ENCODE measurements at regions not wholly inside any gene's neighbourhood (a gene's known extent, or its start where the extent isn't known, plus 50 kb on each side); places are given as distances from the start of the nearest gene placed in this dataset.

- no peak for DNase-seq (ENCODE audit: low read depth)
Measured at GRCh38 chr14:106813477-106813823, 1287.1 kb downstream of the TMEM121 start.

GRCh38 chr14:106820119-106820518 lies 1293.7 kb downstream of the TMEM121 start:
- DNase-seq (ENCODE audit: low read depth): no peak

- no peak for DNase-seq (ENCODE audit: low read depth)
Measured at GRCh38 chr14:106821119-106821518, 1294.7 kb downstream of the TMEM121 start.

- no peak for DNase-seq (ENCODE audit: low read depth)
Measured at GRCh38 chr14:106822905-106823304, 1296.5 kb downstream of the TMEM121 start.

- DNase-seq (ENCODE audit: low read depth): no peak
Measured at GRCh38 chr14:106823552-106823951, 1297.2 kb downstream of the TMEM121 start.

- no peak for DNase-seq (ENCODE audit: low read depth)
Measured at GRCh38 chr14:106826833-106827369, 1300.5 kb downstream of the TMEM121 start.

- DNase-seq (ENCODE audit: low read depth): peak; percentile 26
Measured at GRCh38 chr14:106831322-106831720, 1304.9 kb downstream of the TMEM121 start.

GRCh38 chr14:106837870-106838269 lies 1311.5 kb downstream of the TMEM121 start:
- no peak for DNase-seq (ENCODE audit: low read depth)

GRCh38 chr14:106838991-106839769 lies 1312.8 kb downstream of the TMEM121 start:
- DNase-seq (ENCODE audit: low read depth): no peak

- no peak for DNase-seq (ENCODE audit: low read depth)
Measured at GRCh38 chr14:106840258-106840657, 1313.9 kb downstream of the TMEM121 start.

GRCh38 chr14:106840991-106841390 lies 1314.6 kb downstream of the TMEM121 start:
- DNase-seq (ENCODE audit: low read depth): no peak

GRCh38 chr14:106841701-106842100 lies 1315.3 kb downstream of the TMEM121 start:
- DNase-seq (ENCODE audit: low read depth): no peak

GRCh38 chr14:106842687-106843086 lies 1316.3 kb downstream of the TMEM121 start:
- DNase-seq (ENCODE audit: low read depth): no peak

- DNase-seq (ENCODE audit: low read depth): no peak
Measured at GRCh38 chr14:106843386-106843785, 1317.0 kb downstream of the TMEM121 start.

- DNase-seq (ENCODE audit: low read depth): no peak
Measured at GRCh38 chr14:106843951-106844483, 1317.6 kb downstream of the TMEM121 start.

GRCh38 chr14:106844608-106845285 lies 1318.4 kb downstream of the TMEM121 start:
- peak; percentile 51 for DNase-seq (ENCODE audit: low read depth)

GRCh38 chr14:106845286-106846087 lies 1319.1 kb downstream of the TMEM121 start:
- DNase-seq (ENCODE audit: low read depth): peak; percentile 25

GRCh38 chr14:106846218-106846617 lies 1319.8 kb downstream of the TMEM121 start:
- no peak for DNase-seq (ENCODE audit: low read depth)

GRCh38 chr14:106848330-106849121 lies 1322.1 kb downstream of the TMEM121 start:
- no peak for DNase-seq (ENCODE audit: low read depth)

GRCh38 chr14:106850913-106851825 lies 1324.8 kb downstream of the TMEM121 start:
- no peak for DNase-seq (ENCODE audit: low read depth)
